ENCODE measurements at regions not wholly inside any gene's neighbourhood (a gene's known extent, or its start where the extent isn't known, plus 50 kb on each side); places are given as distances from the start of the nearest gene placed in this dataset.

GRCh38 chr1:5459839-5460610, 532.2 kb downstream of the NPHP4 start:
- no peaks in the 10 kb centered on the region for H3K9me3 Mint-ChIP-seq
- DNase-seq, result no peak
- H3K27me3 Mint-ChIP-seq, result peaks cover 1% of the 10 kb centered on the region
- no peaks in the 10 kb centered on the region for H3K36me3 Mint-ChIP-seq
- no peaks in the 10 kb centered on the region for H3K4me1 Mint-ChIP-seq
- no peak overlapping the region for H3K4me3 Mint-ChIP-seq
- H3K27ac Mint-ChIP-seq, result no peak overlapping the region

- DNase-seq, result no peak
- peaks cover 3% of the 10 kb centered on the region for H3K27me3 Mint-ChIP-seq
- no peak overlapping the region for H3K27ac Mint-ChIP-seq
- no peak overlapping the region for H3K4me3 Mint-ChIP-seq
- no peaks in the 10 kb centered on the region for H3K4me1 Mint-ChIP-seq
- H3K36me3 Mint-ChIP-seq, result no peaks in the 10 kb centered on the region
- H3K9me3 Mint-ChIP-seq, result no peaks in the 10 kb centered on the region
These were observed 534.0 kb downstream of the NPHP4 start for GRCh38 chr1:5458248-5458647.

- no peaks in the 10 kb centered on the region for H3K36me3 Mint-ChIP-seq
- DNase-seq, result no peak
- H3K4me3 Mint-ChIP-seq, result no peak overlapping the region
- H3K27me3 Mint-ChIP-seq, result peaks cover 3% of the 10 kb centered on the region
- no peaks in the 10 kb centered on the region for H3K9me3 Mint-ChIP-seq
- H3K27ac Mint-ChIP-seq, result no peak overlapping the region
- H3K4me1 Mint-ChIP-seq, result no peaks in the 10 kb centered on the region
These were observed 536.0 kb downstream of the NPHP4 start for GRCh38 chr1:5456090-5456811.

- H3K36me3 Mint-ChIP-seq, result no peaks in the 10 kb centered on the region
- H3K27me3 Mint-ChIP-seq, result peaks cover 3% of the 10 kb centered on the region
- DNase-seq, result no peak
- no peaks in the 10 kb centered on the region for H3K9me3 Mint-ChIP-seq
- H3K4me3 Mint-ChIP-seq, result no peak overlapping the region
- H3K4me1 Mint-ChIP-seq, result no peaks in the 10 kb centered on the region
- H3K27ac Mint-ChIP-seq, result no peak overlapping the region
These were observed 536.6 kb downstream of the NPHP4 start for GRCh38 chr1:5455651-5456050.

GRCh38 chr1:5455056-5455455, 537.2 kb downstream of the NPHP4 start:
- no peaks in the 10 kb centered on the region for H3K4me1 Mint-ChIP-seq

GRCh38 chr1:5453347-5453746, 538.9 kb downstream of the NPHP4 start:
- Mint-ChIP-seq H3K4me3 (no peak overlapping the region), H3K36me3 (no peaks in the 10 kb centered on the region), H3K27ac (no peak overlapping the region), H3K4me1 (peaks cover 4% of the 10 kb centered on the region), H3K9me3 (no peaks in the 10 kb centered on the region), H3K27me3 (peaks cover 3% of the 10 kb centered on the region)
- no peak for DNase-seq

More at GRCh38 chr1:5455056-5455455, 537.2 kb downstream of the NPHP4 start:
- Mint-ChIP-seq H3K27me3 (peaks cover 3% of the 10 kb centered on the region), H3K9me3 (no peaks in the 10 kb centered on the region), H3K36me3 (no peaks in the 10 kb centered on the region), H3K4me3 (no peak overlapping the region), H3K27ac (no peak overlapping the region)
- DNase-seq, result no peak

GRCh38 chr1:5451671-5452070, 540.6 kb downstream of the NPHP4 start:
- Mint-ChIP-seq H3K27ac (no peak overlapping the region), H3K4me3 (no peak overlapping the region), H3K4me1 (peaks cover 5% of the 10 kb centered on the region), H3K36me3 (no peaks in the 10 kb centered on the region), H3K9me3 (no peaks in the 10 kb centered on the region), H3K27me3 (peaks cover 3% of the 10 kb centered on the region)
- no peak for DNase-seq

GRCh38 chr1:5448486-5448885, 543.7 kb downstream of the NPHP4 start:
- Mint-ChIP-seq H3K9me3 (no peaks in the 10 kb centered on the region), H3K4me3 (no peak overlapping the region), H3K27me3 (no peaks in the 10 kb centered on the region), H3K27ac (no peak overlapping the region), H3K4me1 (peaks cover 11% of the 10 kb centered on the region), H3K36me3 (no peaks in the 10 kb centered on the region)
- peak; percentile 2 for DNase-seq

GRCh38 chr1:5447503-5447960, 544.7 kb downstream of the NPHP4 start:
- no peaks in the 10 kb centered on the region for H3K9me3 Mint-ChIP-seq
- no peaks in the 10 kb centered on the region for H3K27me3 Mint-ChIP-seq
- peaks cover 11% of the 10 kb centered on the region for H3K4me1 Mint-ChIP-seq
- H3K36me3 Mint-ChIP-seq, result no peaks in the 10 kb centered on the region
- DNase-seq, result no peak
- no peak overlapping the region for H3K27ac Mint-ChIP-seq
- H3K4me3 Mint-ChIP-seq, result no peak overlapping the region

- H3K9me3 Mint-ChIP-seq, result peaks cover 4% of the 10 kb centered on the region
- H3K4me3 Mint-ChIP-seq, result no peak overlapping the region
- no peak overlapping the region for H3K27ac Mint-ChIP-seq
- no peak for DNase-seq
- H3K4me1 Mint-ChIP-seq, result peaks cover 13% of the 10 kb centered on the region
- H3K27me3 Mint-ChIP-seq, result no peaks in the 10 kb centered on the region
- no peaks in the 10 kb centered on the region for H3K36me3 Mint-ChIP-seq
These were observed 547.8 kb downstream of the NPHP4 start for GRCh38 chr1:5444396-5444795.

GRCh38 chr1:5436808-5437207, 555.4 kb downstream of the NPHP4 start:
- no peaks in the 10 kb centered on the region for H3K4me1 Mint-ChIP-seq
- no peak overlapping the region for H3K4me3 Mint-ChIP-seq
- H3K27ac Mint-ChIP-seq, result no peak overlapping the region
- no peak for DNase-seq
- no peaks in the 10 kb centered on the region for H3K27me3 Mint-ChIP-seq
- H3K36me3 Mint-ChIP-seq, result peaks cover 7% of the 10 kb centered on the region
- peaks cover 15% of the 10 kb centered on the region for H3K9me3 Mint-ChIP-seq

GRCh38 chr1:5435414-5435813, 556.8 kb downstream of the NPHP4 start:
- no peak overlapping the region for H3K27ac Mint-ChIP-seq
- H3K4me1 Mint-ChIP-seq, result peaks cover 6% of the 10 kb centered on the region
- H3K4me3 Mint-ChIP-seq, result no peak overlapping the region
- no peak for DNase-seq
- H3K9me3 Mint-ChIP-seq, result peaks cover 15% of the 10 kb centered on the region
- H3K36me3 Mint-ChIP-seq, result peaks cover 7% of the 10 kb centered on the region
- no peaks in the 10 kb centered on the region for H3K27me3 Mint-ChIP-seq

- H3K27me3 Mint-ChIP-seq, result peaks cover 9% of the 10 kb centered on the region
- H3K9me3 Mint-ChIP-seq, result peaks cover 2% of the 10 kb centered on the region
- DNase-seq, result no peak
- no peak overlapping the region for H3K27ac Mint-ChIP-seq
- H3K36me3 Mint-ChIP-seq, result peaks cover 2% of the 10 kb centered on the region
- H3K4me1 Mint-ChIP-seq, result peaks cover 16% of the 10 kb centered on the region
- H3K4me3 Mint-ChIP-seq, result no peak overlapping the region
These were observed 559.8 kb downstream of the NPHP4 start for GRCh38 chr1:5432436-5432835.

- H3K27ac Mint-ChIP-seq, result no peak overlapping the region
- no peak overlapping the region for H3K4me3 Mint-ChIP-seq
- peaks cover 9% of the 10 kb centered on the region for H3K27me3 Mint-ChIP-seq
- no peaks in the 10 kb centered on the region for H3K9me3 Mint-ChIP-seq
- H3K4me1 Mint-ChIP-seq, result peaks cover 16% of the 10 kb centered on the region
- no peak for DNase-seq
- no peaks in the 10 kb centered on the region for H3K36me3 Mint-ChIP-seq
These were observed 561.1 kb downstream of the NPHP4 start for GRCh38 chr1:5430911-5431697.

GRCh38 chr1:5430136-5430535, 562.1 kb downstream of the NPHP4 start:
- H3K4me1 Mint-ChIP-seq, result peaks cover 18% of the 10 kb centered on the region
- H3K9me3 Mint-ChIP-seq, result no peaks in the 10 kb centered on the region
- no peak overlapping the region for H3K27ac Mint-ChIP-seq
- DNase-seq, result no peak
- peaks cover 13% of the 10 kb centered on the region for H3K27me3 Mint-ChIP-seq
- H3K36me3 Mint-ChIP-seq, result no peaks in the 10 kb centered on the region
- no peak overlapping the region for H3K4me3 Mint-ChIP-seq
